IPS-18a (cell line): ENCODE measurements at regions not wholly inside any gene's neighbourhood (a gene's known extent, or its start where the extent isn't known, plus 50 kb on each side); places are given as distances from the start of the nearest gene placed in this dataset.
"Not testable (repeated sequence)": the region's sequence is repeated elsewhere in the genome, so short reads cannot be mapped to it uniquely, and the experiment has no call there.

Source experiments
- H3K27ac ChIP-seq: one replicate; pipeline ENCODE4 v1.5.1; 2013; ENCODE audit warnings: low read length
- H3K27me3 ChIP-seq: one replicate; pipeline ENCODE4 v1.6.1; 2013; ENCODE audit warnings: mild to moderate bottlenecking, low read length; ENCODE audit not compliant: control insufficient read depth, insufficient read depth
- H3K36me3 ChIP-seq: one replicate; pipeline ENCODE4 v1.6.1; 2013; ENCODE audit warnings: low read depth, low read length; ENCODE audit not compliant: control insufficient read depth
- H3K4me1 ChIP-seq: one replicate; pipeline ENCODE4 v1.6.1; 2013; ENCODE audit warnings: low read depth, low read length; ENCODE audit not compliant: control insufficient read depth
- H3K4me3 ChIP-seq: one replicate; pipeline ENCODE4 v1.5.1; 2013; ENCODE audit warnings: low read length
- H3K9ac ChIP-seq: one replicate; pipeline ENCODE4 v1.6.1; 2013; ENCODE audit warnings: mild to moderate bottlenecking, low read length, moderate library complexity
- H3K9me3 ChIP-seq: one replicate; pipeline ENCODE4 v1.6.1; 2013; ENCODE audit warnings: low read depth, low read length; ENCODE audit not compliant: control insufficient read depth

GRCh38 chr5:17727098-17727497 is 92.8 kb downstream of the TAF11L14 start:
- H3K27me3 ChIP-seq, result no peaks in the 10 kb centered on the region
- no peak overlapping the region for H3K27ac ChIP-seq
- H3K9me3 ChIP-seq, result no peaks in the 10 kb centered on the region
- H3K9ac ChIP-seq, result no peak overlapping the region
- no peaks in the 10 kb centered on the region for H3K4me1 ChIP-seq
- H3K36me3 ChIP-seq, result no peaks in the 10 kb centered on the region
- H3K4me3 ChIP-seq, result no peak overlapping the region

GRCh38 chr5:17730421-17730820 is 96.2 kb downstream of the TAF11L14 start:
- Histone ChIP-seq H3K27me3 (no peaks in the 10 kb centered on the region), H3K27ac (no peak overlapping the region), H3K9me3 (no peaks in the 10 kb centered on the region), H3K9ac (no peak overlapping the region), H3K36me3 (no peaks in the 10 kb centered on the region), H3K4me3 (no peak overlapping the region), H3K4me1 (no peaks in the 10 kb centered on the region)

GRCh38 chr5:17732351-17732923 is 98.2 kb downstream of the TAF11L14 start:
- Histone ChIP-seq H3K27ac (no peak overlapping the region), H3K9me3 (no peaks in the 10 kb centered on the region), H3K27me3 (no peaks in the 10 kb centered on the region), H3K36me3 (no peaks in the 10 kb centered on the region), H3K4me3 (no peak overlapping the region), H3K9ac (no peak overlapping the region), H3K4me1 (no peaks in the 10 kb centered on the region)

- Histone ChIP-seq H3K9ac (no peak overlapping the region), H3K9me3 (no peaks in the 10 kb centered on the region), H3K27me3 (no peaks in the 10 kb centered on the region), H3K27ac (no peak overlapping the region), H3K4me1 (no peaks in the 10 kb centered on the region), H3K36me3 (no peaks in the 10 kb centered on the region), H3K4me3 (no peak overlapping the region)
Observed at GRCh38 chr5:17734011-17734410, 99.8 kb downstream of the TAF11L14 start.

GRCh38 chr5:17735761-17736160 is 101.5 kb downstream of the TAF11L14 start:
- no peak overlapping the region for H3K9ac ChIP-seq
- no peaks in the 10 kb centered on the region for H3K27me3 ChIP-seq
- no peaks in the 10 kb centered on the region for H3K4me1 ChIP-seq
- H3K36me3 ChIP-seq, result no peaks in the 10 kb centered on the region
- no peaks in the 10 kb centered on the region for H3K9me3 ChIP-seq
- H3K27ac ChIP-seq, result no peak overlapping the region
- H3K4me3 ChIP-seq, result no peak overlapping the region

GRCh38 chr5:17737092-17737491 is 102.8 kb downstream of the TAF11L14 start:
- no peak overlapping the region for H3K9ac ChIP-seq
- no peaks in the 10 kb centered on the region for H3K4me1 ChIP-seq
- H3K36me3 ChIP-seq, result no peaks in the 10 kb centered on the region
- H3K27me3 ChIP-seq, result no peaks in the 10 kb centered on the region
- H3K4me3 ChIP-seq, result no peak overlapping the region
- no peaks in the 10 kb centered on the region for H3K9me3 ChIP-seq
- no peak overlapping the region for H3K27ac ChIP-seq

- no peak overlapping the region for H3K4me3 ChIP-seq
Observed at GRCh38 chr5:17738446-17738845, 104.2 kb downstream of the TAF11L14 start.

GRCh38 chr5:17743580-17744435 is 109.5 kb downstream of the TAF11L14 start:
- no peaks in the 10 kb centered on the region for H3K9me3 ChIP-seq
- no peaks in the 10 kb centered on the region for H3K4me1 ChIP-seq
- no peak overlapping the region for H3K9ac ChIP-seq
- H3K4me3 ChIP-seq, result no peak overlapping the region
- no peaks in the 10 kb centered on the region for H3K27me3 ChIP-seq
- no peak overlapping the region for H3K27ac ChIP-seq
- no peaks in the 10 kb centered on the region for H3K36me3 ChIP-seq

More at GRCh38 chr5:17738446-17738845, 104.2 kb downstream of the TAF11L14 start:
- no peaks in the 10 kb centered on the region for H3K4me1 ChIP-seq
- H3K9me3 ChIP-seq, result no peaks in the 10 kb centered on the region
- no peak overlapping the region for H3K9ac ChIP-seq
- H3K27me3 ChIP-seq, result no peaks in the 10 kb centered on the region
- H3K27ac ChIP-seq, result no peak overlapping the region
- no peaks in the 10 kb centered on the region for H3K36me3 ChIP-seq

GRCh38 chr5:17748201-17748600 is 113.9 kb downstream of the TAF11L14 start:
- Histone ChIP-seq H3K4me3 (no peak overlapping the region), H3K9ac (no peak overlapping the region), H3K27ac (no peak overlapping the region), H3K27me3 (no peaks in the 10 kb centered on the region), H3K36me3 (no peaks in the 10 kb centered on the region), H3K4me1 (no peaks in the 10 kb centered on the region), H3K9me3 (no peaks in the 10 kb centered on the region)

GRCh38 chr5:17748941-17749340 is 114.7 kb downstream of the TAF11L14 start:
- Histone ChIP-seq H3K9ac (no peak overlapping the region), H3K9me3 (no peaks in the 10 kb centered on the region), H3K27ac (no peak overlapping the region), H3K27me3 (no peaks in the 10 kb centered on the region), H3K36me3 (no peaks in the 10 kb centered on the region), H3K4me3 (no peak overlapping the region), H3K4me1 (no peaks in the 10 kb centered on the region)

GRCh38 chr5:17755406-17755805 is 121.1 kb downstream of the TAF11L14 start:
- H3K4me3 ChIP-seq, result not testable (repeated sequence)

GRCh38 chr5:17761326-17761725 is 127.1 kb downstream of the TAF11L14 start:
- Histone ChIP-seq H3K36me3 (no peaks in the 10 kb centered on the region), H3K27me3 (no peaks in the 10 kb centered on the region), H3K4me3 (no peak overlapping the region), H3K9ac (no peak overlapping the region), H3K9me3 (no peaks in the 10 kb centered on the region), H3K27ac (no peak overlapping the region), H3K4me1 (no peaks in the 10 kb centered on the region)

More at GRCh38 chr5:17755406-17755805, 121.1 kb downstream of the TAF11L14 start:
- H3K27ac ChIP-seq, H3K27me3 ChIP-seq, H3K4me1 ChIP-seq, H3K36me3 ChIP-seq, H3K9me3 ChIP-seq, H3K9ac ChIP-seq: not testable (repeated sequence)
